ENCODE measurements at regions not wholly inside any gene's neighbourhood (a gene's known extent, or its start where the extent isn't known, plus 50 kb on each side); places are given as distances from the start of the nearest gene placed in this dataset.
"Not testable (repeated sequence)": the region's sequence is repeated elsewhere in the genome, so short reads cannot be mapped to it uniquely, and the experiment has no call there.

- no peak for DNase-seq
Observed at GRCh38 chrX:117653396-117653795, 463.2 kb downstream of the KLHL13 start.

- no peak for DNase-seq
Observed at GRCh38 chrX:117645639-117646038, 471.0 kb downstream of the KLHL13 start.

GRCh38 chrX:117641913-117642656 lies 474.5 kb downstream of the KLHL13 start:
- no peak for DNase-seq

GRCh38 chrX:117636826-117637225 lies 479.8 kb downstream of the KLHL13 start:
- no peak for DNase-seq

GRCh38 chrX:117633277-117633676 lies 483.3 kb downstream of the KLHL13 start:
- DNase-seq = no peak

- DNase-seq = no peak
Observed at GRCh38 chrX:117628381-117628780, 488.2 kb downstream of the KLHL13 start.

- DNase-seq = no peak
Observed at GRCh38 chrX:117610806-117611205, 505.8 kb downstream of the KLHL13 start.

- no peak for DNase-seq
Observed at GRCh38 chrX:117610049-117610448, 506.6 kb downstream of the KLHL13 start.

GRCh38 chrX:117607561-117607960 lies 509.0 kb downstream of the KLHL13 start:
- no peak for DNase-seq

- DNase-seq = not testable (repeated sequence)
Observed at GRCh38 chrX:117606101-117606500, 510.5 kb downstream of the KLHL13 start.

- no peak for DNase-seq
Observed at GRCh38 chrX:117570160-117570559, 546.5 kb downstream of the KLHL13 start.

- DNase-seq = no peak
Observed at GRCh38 chrX:117568238-117568637, 548.4 kb downstream of the KLHL13 start.

- no peak for DNase-seq
Observed at GRCh38 chrX:117543885-117544284, 572.7 kb downstream of the KLHL13 start.

GRCh38 chrX:117539090-117539418 lies 577.6 kb downstream of the KLHL13 start:
- no peak for DNase-seq

GRCh38 chrX:117538178-117539089 lies 578.2 kb downstream of the KLHL13 start:
- no peak for DNase-seq

GRCh38 chrX:117532339-117532738 lies 584.3 kb downstream of the KLHL13 start:
- DNase-seq = no peak

GRCh38 chrX:117522725-117523700 lies 593.6 kb downstream of the KLHL13 start:
- no peak for DNase-seq

- DNase-seq = no peak
Observed at GRCh38 chrX:117517994-117518393, 598.6 kb downstream of the KLHL13 start.

- no peak for DNase-seq
Observed at GRCh38 chrX:117511379-117511778, 605.2 kb downstream of the KLHL13 start.

GRCh38 chrX:117510453-117510852 lies 606.2 kb downstream of the KLHL13 start:
- no peak for DNase-seq

GRCh38 chrX:117508021-117508420 lies 608.6 kb downstream of the KLHL13 start:
- DNase-seq = no peak

- DNase-seq = no peak
Observed at GRCh38 chrX:117487421-117487820, 629.2 kb downstream of the KLHL13 start.

GRCh38 chrX:117483950-117484349 lies 632.7 kb downstream of the KLHL13 start:
- no peak for DNase-seq
